NB4 (cell line): ENCODE measurements at regions not wholly inside any gene's neighbourhood (a gene's known extent, or its start where the extent isn't known, plus 50 kb on each side); places are given as distances from the start of the nearest gene placed in this dataset.

Experiments
- CTCF ChIP-seq: IDR thresholded peaks from one replicate; pipeline ENCODE4 v1.5.1; 2012; ENCODE audit warnings: low read depth, low read length
- MYC ChIP-seq: IDR thresholded peaks from 2 replicates; pipeline ENCODE4 v1.6.1; 2011; ENCODE audit warnings: low read depth, low read length
- POLR2A ChIP-seq: IDR thresholded peaks from 2 replicates; pipeline ENCODE4 v1.6.1; 2011; ENCODE audit warnings: mild to moderate bottlenecking; ENCODE audit not compliant: insufficient read length; ENCODE audit errors: extremely low read depth
- TF ChIP-seq, protein P1 (sequence below): IDR thresholded peaks from 2 replicates; pipeline ENCODE4 v1.6.1; 2011; ENCODE audit warnings: low read depth, low read length

- TF ChIP-seq POLR2A (no peak), CTCF (no peak), MYC (no peak)
- TF ChIP-seq, protein P1, sequence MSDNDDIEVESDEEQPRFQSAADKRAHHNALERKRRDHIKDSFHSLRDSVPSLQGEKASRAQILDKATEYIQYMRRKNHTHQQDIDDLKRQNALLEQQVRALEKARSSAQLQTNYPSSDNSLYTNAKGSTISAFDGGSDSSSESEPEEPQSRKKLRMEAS: no peak
Measured at GRCh38 chr2:417006-417405, 129.1 kb upstream of the ALKAL2 start.
